Panc1 (cell line): ENCODE measurements at regions not wholly inside any gene's neighbourhood (a gene's known extent, or its start where the extent isn't known, plus 50 kb on each side); places are given as distances from the start of the nearest gene placed in this dataset.

Experiments used
- ATAC-seq: fragments of 200-7000 bp; cut with Tn5 transposase; 2 replicates; pipeline ENCODE4 v1.9.1; 2020; ENCODE audit warnings: mild to moderate bottlenecking, moderate library complexity
- BruUV-seq: library from RNA; stranded (reverse); fragments of 400-500 nt; replicated peaks from 2 replicates; lab custom pipeline; 2021; lab: Mats Ljungman, UMichigan
- CTCF ChIA-PET: fragments of 300-600 bp; sonication (Branson Sonifier 250); formaldehyde crosslinking; loops from one replicate; lab custom pipeline; 2022; ENCODE audit warnings: antibody characterized with exemption; lab: Charles Lee
- POLR2A ChIA-PET: fragments of 300-600 bp; sonication (Branson Sonifier 250); formaldehyde crosslinking; loops from one replicate; lab custom pipeline; 2022; ENCODE audit warnings: antibody characterized with exemption; lab: Charles Lee
- DNase-seq: peaks from one replicate; pipeline ENCODE4 v3.0.0-alpha.2; 2010; ENCODE audit warnings: low read depth, low spot score
- H3K27ac ChIP-seq: 2 replicates; pipeline ENCODE4 v1.5.1; 2011; ENCODE audit warnings: mild to moderate bottlenecking, low read length, inconsistent platforms
- H3K27me3 ChIP-seq: fragments of 200-500 bp; sonication (Bioruptor generic); 2 replicates; pipeline ENCODE4 v1.6.0; 2014; ENCODE audit warnings: low read length, inconsistent platforms; ENCODE audit not compliant: control insufficient read depth, insufficient read depth
- H3K36me3 ChIP-seq: fragments of 200-500 bp; sonication (Bioruptor generic); 2 replicates; pipeline ENCODE4 v1.5.1; 2014; ENCODE audit warnings: inconsistent platforms, mild to moderate bottlenecking, low read length, moderate library complexity; ENCODE audit not compliant: control insufficient read depth, insufficient read depth
- H3K4me1 ChIP-seq: 2 replicates; pipeline ENCODE4 v1.5.1; 2011; ENCODE audit warnings: inconsistent platforms, mild to moderate bottlenecking, low read length, moderate library complexity; ENCODE audit not compliant: control insufficient read depth, insufficient read depth
- H3K4me3 ChIP-seq, 2 experiments: 2 replicates each; pipeline ENCODE4 v1.5.1; 2011 to 2012; ENCODE audit warnings: low read depth in 2 of 2, low read length in 2 of 2, mild to moderate bottlenecking in 2 of 2, inconsistent platforms in 1 of 2, moderate library complexity in 1 of 2
- H3K9me3 ChIP-seq: fragments of 200-500 bp; sonication (Bioruptor generic); 2 replicates; pipeline ENCODE4 v1.5.1; 2014; ENCODE audit warnings: low read depth, mild to moderate bottlenecking, inconsistent platforms, low read length, moderate library complexity; ENCODE audit not compliant: control insufficient read depth, insufficient read depth
- CTCF ChIP-seq: fragments of 450-650 bp; IDR thresholded peaks from 2 replicates; pipeline ENCODE4 v1.5.1; 2017; ENCODE audit warnings: mild to moderate bottlenecking
- POLR2AphosphoS5 ChIP-seq: IDR thresholded peaks from 2 replicates; pipeline ENCODE4 v1.6.1; 2012; ENCODE audit warnings: mild to moderate bottlenecking, low read depth, low read length, moderate library complexity
- REST ChIP-seq, 2 experiments: IDR thresholded peaks; 2 replicates each; pipeline ENCODE4 v1.6.1; 2011 to 2012; ENCODE audit warnings: low read depth in 2 of 2, control low read depth in 1 of 2, low read length in 1 of 2, mild to moderate bottlenecking in 1 of 2, moderate library complexity in 1 of 2; ENCODE audit not compliant: insufficient read depth in 1 of 2
- SIN3A ChIP-seq: IDR thresholded peaks from 2 replicates; pipeline ENCODE4 v1.6.1; 2012; ENCODE audit warnings: low read depth, mild to moderate bottlenecking, low read length, moderate library complexity, borderline replicate concordance; ENCODE audit not compliant: insufficient read depth
- TCF7L2 ChIP-seq: IDR thresholded peaks from 2 replicates; pipeline ENCODE4 v1.6.1; 2011; ENCODE audit warnings: mild to moderate bottlenecking, low read depth, low read length, inconsistent platforms
- in situ Hi-C: cut with HindIII; loops from 2 replicates; pipeline ENCODE4 v1.10.0; 2016; ENCODE audit warnings: low sequenced_read_pairs, low pct_unique_long_range_greater_than_20kb
- intact Hi-C: fragments of 100-400 bp; cut with micrococcal nuclease; formaldehyde crosslinking; loops from one replicate; pipeline ENCODE4 v1.10.0; 2022; ENCODE audit not compliant: unreplicated experiment

GRCh38 chr14:48398675-48399282 is 723.4 kb upstream of the MDGA2 start:
- DNase-seq (peak; percentile 10), ATAC-seq (no peak)
- no peak overlapping the region for H3K27ac ChIP-seq
- no peaks in the 10 kb centered on the region for H3K4me1 ChIP-seq
- in situ Hi-C loops (no loop called here), intact Hi-C loops (no loop called here)
- BruUV-seq, result no TSS peak
- POLR2A ChIA-PET, result no interaction called here
- no peak overlapping the region for H3K4me3 ChIP-seq
- no peaks in the 10 kb centered on the region for H3K36me3 ChIP-seq
- TF ChIP-seq SIN3A (no peak), CTCF (peak; percentile 65)
- H3K9me3 ChIP-seq, result no peaks in the 10 kb centered on the region
- CTCF ChIA-PET, result no interaction called here
- no peaks in the 10 kb centered on the region for H3K27me3 ChIP-seq

GRCh38 chr14:48391661-48392060 is 716.3 kb upstream of the MDGA2 start:
- no peaks in the 10 kb centered on the region for H3K27me3 ChIP-seq

More at GRCh38 chr14:48391661-48392060, 716.3 kb upstream of the MDGA2 start:
- BruUV-seq, result no TSS peak
- no peak overlapping the region for H3K27ac ChIP-seq
- H3K4me3 ChIP-seq, result no peak overlapping the region
- in situ Hi-C loops (no loop called here), intact Hi-C loops (no loop called here)
- H3K36me3 ChIP-seq, result no peaks in the 10 kb centered on the region
- H3K4me1 ChIP-seq, result no peaks in the 10 kb centered on the region
- TF ChIP-seq POLR2AphosphoS5 (no peak), TCF7L2 (no peak), CTCF (no peak), REST (IDR thresholded peaks at IDR 0.05; ENCODE audit: insufficient read depth in 1 of 2, low read depth in 2 of 2, low read length in 1 of 2) (no peak), SIN3A (no peak)
- H3K9me3 ChIP-seq, result no peaks in the 10 kb centered on the region
- POLR2A ChIA-PET, result no interaction called here
- ATAC-seq, result no peak
- CTCF ChIA-PET, result no interaction called here
- no peak for DNase-seq
